OCI-LY1 (cell line): ENCODE measurements at regions not wholly inside any gene's neighbourhood (a gene's known extent, or its start where the extent isn't known, plus 50 kb on each side); places are given as distances from the start of the nearest gene placed in this dataset.

Source experiments
- H2AFZ ChIP-seq: fragments of 200-600 bp; sonication (generic), shearing (Covaris generic); 2 replicates; pipeline ENCODE4 v1.6.0; 2014; ENCODE audit warnings: antibody characterized with exemption, mild to moderate bottlenecking, low read length
- H3F3A ChIP-seq: fragments of 200-600 bp; sonication (generic), shearing (Covaris generic); 2 replicates; pipeline ENCODE4 v1.6.0; 2014; ENCODE audit warnings: mild to moderate bottlenecking, antibody characterized with exemption, low read length, moderate library complexity; ENCODE audit not compliant: insufficient read depth
- H3K27ac ChIP-seq: fragments of 200-600 bp; sonication (generic); 2 replicates; pipeline ENCODE4 v1.5.1; 2014; ENCODE audit warnings: low read length, mixed run types, mild to moderate bottlenecking, low read depth; ENCODE audit not compliant: poor library complexity, severe bottlenecking
- H3K27me3 ChIP-seq: fragments of 200-600 bp; sonication (generic); 2 replicates; pipeline ENCODE4 v1.6.0; 2014; ENCODE audit warnings: antibody characterized with exemption, mild to moderate bottlenecking, low read length, moderate library complexity; ENCODE audit not compliant: insufficient read depth
- H3K36me3 ChIP-seq: fragments of 200-600 bp; sonication (generic); 2 replicates; pipeline ENCODE4 v1.6.1; 2014; ENCODE audit warnings: mild to moderate bottlenecking, antibody characterized with exemption, low read length, moderate library complexity, mixed read lengths; ENCODE audit not compliant: insufficient read depth
- H3K4me1 ChIP-seq: fragments of 200-600 bp; sonication (generic); 2 replicates; pipeline ENCODE4 v1.5.1; 2014; ENCODE audit warnings: mild to moderate bottlenecking, low read length, moderate library complexity; ENCODE audit not compliant: insufficient read depth, severe bottlenecking
- H3K4me2 ChIP-seq: fragments of 200-600 bp; sonication (generic), shearing (Covaris generic); 2 replicates; pipeline ENCODE4 v1.6.1; 2014; ENCODE audit warnings: low read length
- H3K4me3 ChIP-seq: fragments of 200-600 bp; sonication (generic); 2 replicates; pipeline ENCODE4 v1.5.1; 2014; ENCODE audit warnings: low read length, low read depth, mild to moderate bottlenecking, mixed read lengths; ENCODE audit not compliant: poor library complexity, severe bottlenecking
- H3K79me2 ChIP-seq: fragments of 200-600 bp; shearing (Covaris generic); 2 replicates; pipeline ENCODE4 v1.6.1; 2016; ENCODE audit warnings: mixed run types, low read length, mixed read lengths; ENCODE audit not compliant: insufficient read depth
- H3K9ac ChIP-seq: fragments of 200-600 bp; sonication (generic), shearing (Covaris generic); 2 replicates; pipeline ENCODE4 v1.6.1; 2014; ENCODE audit warnings: mild to moderate bottlenecking, low read length, mixed read lengths
- H3K9me2 ChIP-seq: fragments of 200-600 bp; sonication (generic), shearing (Covaris generic); 2 replicates; pipeline ENCODE4 v1.6.1; 2014; ENCODE audit warnings: low read depth, mild to moderate bottlenecking, low read length, mixed read lengths
- H3K9me3 ChIP-seq: fragments of 200-600 bp; shearing (Covaris generic); 2 replicates; pipeline ENCODE4 v1.6.1; 2014; ENCODE audit warnings: low read length, mixed read lengths
- H4K20me1 ChIP-seq: fragments of 200-600 bp; sonication (generic), shearing (Covaris generic); 2 replicates; pipeline ENCODE4 v1.6.0; 2016; ENCODE audit warnings: mild to moderate bottlenecking, low read length; ENCODE audit not compliant: insufficient read depth
- EZH2 ChIP-seq: fragments of 200-600 bp; sonication (generic), shearing (Covaris generic); IDR thresholded peaks from 2 replicates; pipeline ENCODE4 v1.8.0; 2017; ENCODE audit warnings: borderline replicate concordance, mixed run types, mild to moderate bottlenecking, antibody characterized with exemption, low read length, moderate library complexity, mixed read lengths
- TF ChIP-seq, protein P1 (sequence below): fragments of 200-600 bp; sonication (generic), shearing (Covaris generic); IDR thresholded peaks from 2 replicates; pipeline ENCODE4 v1.5.1; 2017; ENCODE audit warnings: mild to moderate bottlenecking, antibody characterized with exemption, low read length, moderate library complexity, mixed read lengths

DNA sequence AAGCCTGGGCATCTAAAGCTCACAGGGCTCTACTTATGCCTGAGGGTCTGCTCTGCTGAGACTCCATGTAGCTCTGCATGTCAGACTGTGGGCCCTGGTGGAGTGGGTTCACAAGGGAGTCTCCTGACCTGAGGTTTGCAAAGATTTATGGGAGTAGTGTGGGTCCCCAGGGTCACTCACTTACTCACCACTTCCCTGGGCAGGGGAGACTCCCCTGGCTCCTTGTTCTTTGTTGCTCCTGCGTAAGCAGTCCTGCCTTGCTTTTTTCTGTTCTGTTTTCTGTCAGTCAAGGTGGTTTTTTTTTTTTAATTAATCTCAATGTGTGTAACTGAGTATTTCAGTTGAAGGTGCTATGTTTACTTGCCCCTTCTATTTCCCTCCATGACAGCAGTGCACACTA lies 256.6 kb downstream of the TMEM38B start:
- Histone ChIP-seq H3K36me3 (no peaks in the 10 kb centered on the region), H3K4me2 (no peak overlapping the region), H3K9me3 (no peaks in the 10 kb centered on the region), H2AFZ (no peak overlapping the region), H3K79me2 (no peaks in the 10 kb centered on the region), H3K9ac (no peak overlapping the region), H3K27me3 (no peaks in the 10 kb centered on the region), H3K4me1 (no peaks in the 10 kb centered on the region), H4K20me1 (no peaks in the 10 kb centered on the region), H3K4me3 (no peak overlapping the region), H3K9me2 (no peaks in the 10 kb centered on the region), H3F3A (no peaks in the 10 kb centered on the region), H3K27ac (no peak overlapping the region)
- TF ChIP-seq EZH2: no peak
- TF ChIP-seq, protein P1, sequence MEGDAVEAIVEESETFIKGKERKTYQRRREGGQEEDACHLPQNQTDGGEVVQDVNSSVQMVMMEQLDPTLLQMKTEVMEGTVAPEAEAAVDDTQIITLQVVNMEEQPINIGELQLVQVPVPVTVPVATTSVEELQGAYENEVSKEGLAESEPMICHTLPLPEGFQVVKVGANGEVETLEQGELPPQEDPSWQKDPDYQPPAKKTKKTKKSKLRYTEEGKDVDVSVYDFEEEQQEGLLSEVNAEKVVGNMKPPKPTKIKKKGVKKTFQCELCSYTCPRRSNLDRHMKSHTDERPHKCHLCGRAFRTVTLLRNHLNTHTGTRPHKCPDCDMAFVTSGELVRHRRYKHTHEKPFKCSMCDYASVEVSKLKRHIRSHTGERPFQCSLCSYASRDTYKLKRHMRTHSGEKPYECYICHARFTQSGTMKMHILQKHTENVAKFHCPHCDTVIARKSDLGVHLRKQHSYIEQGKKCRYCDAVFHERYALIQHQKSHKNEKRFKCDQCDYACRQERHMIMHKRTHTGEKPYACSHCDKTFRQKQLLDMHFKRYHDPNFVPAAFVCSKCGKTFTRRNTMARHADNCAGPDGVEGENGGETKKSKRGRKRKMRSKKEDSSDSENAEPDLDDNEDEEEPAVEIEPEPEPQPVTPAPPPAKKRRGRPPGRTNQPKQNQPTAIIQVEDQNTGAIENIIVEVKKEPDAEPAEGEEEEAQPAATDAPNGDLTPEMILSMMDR: no peak

DNA sequence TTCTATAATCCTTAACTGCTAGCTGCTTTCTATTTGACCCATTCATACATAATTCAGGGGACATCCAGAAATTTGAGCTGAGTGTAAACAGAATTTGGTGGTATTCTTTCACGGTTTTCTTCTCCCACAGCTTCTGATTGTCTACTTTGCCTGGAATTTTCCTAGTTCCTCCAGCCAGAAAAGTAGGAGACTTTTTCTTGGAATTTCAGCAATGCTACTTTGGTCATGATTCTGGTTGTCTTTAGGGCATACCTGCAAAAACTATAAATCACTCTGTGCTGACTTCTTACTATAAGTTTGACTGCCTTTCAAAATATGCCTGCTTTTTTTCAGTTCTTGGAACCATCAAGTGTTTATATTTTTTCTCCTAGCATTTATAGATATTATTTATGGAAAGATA lies 260.2 kb downstream of the TMEM38B start:
- Histone ChIP-seq H4K20me1 (no peaks in the 10 kb centered on the region), H3K4me3 (no peak overlapping the region), H3K36me3 (no peaks in the 10 kb centered on the region), H3K4me2 (no peak overlapping the region), H3K27ac (no peak overlapping the region), H3K9ac (no peak overlapping the region), H3K9me2 (no peaks in the 10 kb centered on the region), H3K27me3 (no peaks in the 10 kb centered on the region), H3K79me2 (no peaks in the 10 kb centered on the region), H3K4me1 (no peaks in the 10 kb centered on the region), H2AFZ (no peak overlapping the region), H3F3A (no peaks in the 10 kb centered on the region), H3K9me3 (no peaks in the 10 kb centered on the region)
- TF ChIP-seq EZH2: no peak
- TF ChIP-seq, protein P1: no peak

DNA sequence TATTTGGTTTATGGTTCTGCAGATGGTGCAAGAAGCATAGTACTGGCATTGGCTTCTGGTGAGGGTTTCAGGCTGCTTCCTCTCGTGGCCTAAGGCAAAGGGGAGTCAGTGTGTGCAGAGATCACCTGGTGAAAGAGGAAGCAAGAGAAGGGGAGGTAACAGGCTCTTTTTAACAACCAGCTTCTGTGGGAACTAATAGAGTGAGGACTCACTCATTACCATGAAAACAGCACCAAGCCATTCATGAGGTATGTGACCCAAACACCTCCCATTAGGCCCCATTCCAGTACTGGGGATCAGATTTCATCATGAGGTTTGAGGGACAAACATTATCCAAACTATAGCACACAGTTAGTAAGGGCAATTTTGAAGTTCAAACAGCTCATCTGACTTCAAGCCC lies 263.5 kb downstream of the TMEM38B start:
- Histone ChIP-seq H3K27ac (no peak overlapping the region), H3K4me2 (no peak overlapping the region), H4K20me1 (no peaks in the 10 kb centered on the region), H3K36me3 (no peaks in the 10 kb centered on the region), H2AFZ (no peak overlapping the region), H3K9ac (no peak overlapping the region), H3K9me2 (no peaks in the 10 kb centered on the region), H3K4me1 (no peaks in the 10 kb centered on the region), H3F3A (no peaks in the 10 kb centered on the region), H3K4me3 (no peak overlapping the region), H3K79me2 (no peaks in the 10 kb centered on the region), H3K27me3 (no peaks in the 10 kb centered on the region), H3K9me3 (no peaks in the 10 kb centered on the region)
- TF ChIP-seq EZH2: no peak
- TF ChIP-seq, protein P1: no peak
